CD4-positive, CD25-positive, alpha-beta regulatory T cell (primary cell): ENCODE measurements at regions not wholly inside any gene's neighbourhood (a gene's known extent, or its start where the extent isn't known, plus 50 kb on each side); places are given as distances from the start of the nearest gene placed in this dataset.

Experiments
- ATAC-seq, 2 donors: fragments of 150-1000 bp; cut with Tn5 transposase; one replicate each; pipeline ENCODE4 v1.10.0; 2021; ENCODE audit warnings: low read depth in 2 of 2, moderate number of reproducible peaks in 2 of 2, moderate library complexity in 1 of 2
- DNase-seq, 3 donors: peaks; one replicate each; pipeline versions ENCODE4 v3.0.0 to v3.0.0-alpha.2; 2012 to 2022; ENCODE audit warnings: mixed read lengths in 1 of 3
- H3K27ac ChIP-seq: one replicate; pipeline ENCODE4 v1.7.0; 2013; ENCODE audit warnings: mild to moderate bottlenecking, low read length; ENCODE audit not compliant: insufficient read depth, poor library complexity, severe bottlenecking
- H3K27me3 ChIP-seq: one replicate; pipeline ENCODE4 v1.7.0; 2013; ENCODE audit warnings: low read length; ENCODE audit not compliant: control insufficient read depth, insufficient read depth
- H3K36me3 ChIP-seq: one replicate; pipeline ENCODE4 v1.7.0; 2013; ENCODE audit warnings: mild to moderate bottlenecking, low read length, moderate library complexity; ENCODE audit not compliant: control insufficient read depth, insufficient read depth
- H3K4me1 ChIP-seq: 2 replicates; pipeline ENCODE4 v1.7.0; 2013; ENCODE audit warnings: mild to moderate bottlenecking, low read length; ENCODE audit not compliant: insufficient read depth, control insufficient read depth, poor library complexity, severe bottlenecking
- H3K4me3 ChIP-seq: one replicate; pipeline ENCODE4 v1.7.0; 2013; ENCODE audit warnings: low read depth, mild to moderate bottlenecking, low read length, moderate library complexity
- H3K9me3 ChIP-seq, 2 experiments: 1 replicate in 1 of 2; 2 replicates in 1 of 2; pipeline ENCODE4 v1.7.0; 2013; ENCODE audit warnings: low read length in 2 of 2, mild to moderate bottlenecking in 1 of 2, moderate library complexity in 1 of 2; ENCODE audit not compliant: control insufficient read depth in 2 of 2
- H3K27ac Mint-ChIP-seq, 3 donors: one replicate each; pipeline ENCODE4 v1.8.0; 2020 to 2022; ENCODE audit warnings: mild to moderate bottlenecking in 3 of 3, mixed read lengths in 3 of 3, moderate library complexity in 2 of 3
- H3K27me3 Mint-ChIP-seq: one replicate; pipeline ENCODE4 v1.8.0; 2022; ENCODE audit warnings: mild to moderate bottlenecking, mixed read lengths
- H3K36me3 Mint-ChIP-seq: one replicate; pipeline ENCODE4 v1.8.0; 2020; ENCODE audit warnings: mixed read lengths
- H3K4me1 Mint-ChIP-seq, 4 donors: one replicate each; pipeline ENCODE4 v1.8.0; 2020 to 2022; ENCODE audit warnings: mixed read lengths in 4 of 4, mild to moderate bottlenecking in 1 of 4
- H3K4me3 Mint-ChIP-seq, 4 donors: one replicate each; pipeline ENCODE4 v1.8.0; 2020 to 2022; ENCODE audit warnings: mild to moderate bottlenecking in 4 of 4, mixed read lengths in 4 of 4, moderate library complexity in 3 of 4
- H3K9me3 Mint-ChIP-seq, 7 donors: one replicate each; pipeline ENCODE4 v1.8.0; 2020 to 2022; ENCODE audit warnings: mixed read lengths in 7 of 7, mild to moderate bottlenecking in 3 of 7, moderate library complexity in 2 of 7

DNA sequence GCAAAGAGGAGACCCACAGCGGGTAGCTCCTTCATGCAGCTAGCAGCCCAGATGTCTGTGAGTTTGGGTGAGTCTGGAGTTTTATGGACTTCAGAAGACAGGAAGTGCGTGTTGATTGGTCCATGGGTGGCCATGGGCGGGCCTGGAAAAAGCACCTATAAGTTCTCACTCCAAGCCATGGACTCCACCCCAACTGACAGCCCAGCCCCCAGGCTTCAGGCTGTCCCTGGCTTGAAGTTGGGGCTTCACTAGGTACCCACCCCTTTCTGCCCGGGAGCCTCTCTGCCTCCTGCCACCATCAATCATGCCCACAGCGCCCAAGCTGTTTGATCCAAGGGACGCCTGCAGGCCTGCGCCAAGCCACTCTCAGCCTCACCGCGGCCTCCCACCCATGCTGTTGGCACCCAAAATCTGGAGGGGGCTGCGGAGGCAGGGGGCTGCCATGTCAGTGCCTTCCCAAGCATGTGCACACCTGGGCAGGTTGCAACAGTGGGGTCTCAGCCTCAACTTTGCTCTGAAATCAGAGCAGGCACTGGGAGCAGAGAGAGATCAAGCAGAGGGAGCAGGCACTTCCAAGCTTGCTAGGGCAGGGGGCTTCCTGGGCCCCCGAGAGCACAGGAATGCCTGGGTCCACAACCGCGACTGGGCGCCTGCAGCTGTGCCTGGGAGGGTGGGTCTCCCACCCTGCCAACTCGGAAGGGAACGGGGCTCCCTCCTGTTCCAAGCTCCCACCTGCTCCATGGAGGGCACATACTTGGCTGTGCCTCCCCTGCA, 1503.7 kb downstream of the CDH11 start:
- Mint-ChIP-seq H3K4me1 (no peaks in the 10 kb centered on the region), H3K9me3 (peaks cover 0 to 27% (median 14%) of the 10 kb centered on the region in 7 donors), H3K27me3 (no peaks in the 10 kb centered on the region), H3K4me3 (no peak overlapping the region), H3K36me3 (no peaks in the 10 kb centered on the region), H3K27ac (no peak overlapping the region)
- H3K36me3 ChIP-seq = no peaks in the 10 kb centered on the region
- no peaks in the 10 kb centered on the region for H3K4me1 ChIP-seq
- H3K27ac ChIP-seq = no peak overlapping the region
- ATAC-seq = no peak
- DNase-seq = no peak
- H3K27me3 ChIP-seq = no peaks in the 10 kb centered on the region
- peaks cover 7 to 26% of the 10 kb centered on the region in 2 experiments for H3K9me3 ChIP-seq
- H3K4me3 ChIP-seq = no peak overlapping the region

DNA sequence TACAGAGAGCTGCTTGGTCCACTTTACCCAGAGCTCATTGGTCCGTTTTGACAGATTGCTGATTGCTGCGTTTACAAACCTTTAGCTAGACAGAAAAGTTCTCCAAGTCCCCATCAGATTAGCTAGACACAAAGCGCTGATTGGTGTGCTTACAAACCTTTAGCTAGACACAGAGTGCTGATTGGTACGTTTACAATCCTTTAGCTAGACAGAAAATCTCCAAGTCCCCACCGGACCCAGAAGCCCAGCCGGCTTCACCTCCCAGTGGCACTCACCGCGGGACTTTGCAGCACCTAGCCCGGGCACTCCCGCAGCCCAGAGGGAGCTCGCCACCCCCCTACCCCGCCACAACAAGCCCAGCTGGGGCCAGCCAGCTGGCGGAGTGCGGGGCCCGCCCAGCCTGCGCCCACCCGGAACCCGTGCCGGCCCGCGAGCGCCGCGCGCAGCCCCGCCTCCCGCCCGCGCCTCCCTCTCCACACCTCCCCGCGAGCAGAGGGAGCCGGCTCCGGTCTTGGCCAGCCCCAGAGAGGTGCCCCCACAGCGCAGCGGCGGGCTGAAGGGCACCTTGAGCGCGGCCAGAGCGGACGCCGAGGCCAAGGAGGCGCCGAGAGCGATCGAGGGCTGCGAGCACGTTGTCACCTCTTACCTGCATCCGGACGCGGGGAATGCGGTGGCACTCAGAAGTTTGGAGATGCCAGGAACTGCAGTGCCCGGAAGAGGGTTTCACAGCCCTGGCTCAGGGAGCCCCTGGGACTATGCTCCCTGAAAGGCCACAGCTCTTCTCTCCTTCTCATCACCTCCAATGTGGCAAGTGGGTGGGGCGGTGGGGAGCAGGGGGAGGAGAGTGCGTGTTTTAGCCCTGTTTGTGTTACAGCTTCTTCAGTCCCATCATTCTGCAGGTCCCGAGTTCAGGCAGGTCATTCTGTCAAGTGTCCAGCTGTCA, 1504.5 kb downstream of the CDH11 start:
- no peaks in the 10 kb centered on the region for H3K4me1 Mint-ChIP-seq

DNA sequence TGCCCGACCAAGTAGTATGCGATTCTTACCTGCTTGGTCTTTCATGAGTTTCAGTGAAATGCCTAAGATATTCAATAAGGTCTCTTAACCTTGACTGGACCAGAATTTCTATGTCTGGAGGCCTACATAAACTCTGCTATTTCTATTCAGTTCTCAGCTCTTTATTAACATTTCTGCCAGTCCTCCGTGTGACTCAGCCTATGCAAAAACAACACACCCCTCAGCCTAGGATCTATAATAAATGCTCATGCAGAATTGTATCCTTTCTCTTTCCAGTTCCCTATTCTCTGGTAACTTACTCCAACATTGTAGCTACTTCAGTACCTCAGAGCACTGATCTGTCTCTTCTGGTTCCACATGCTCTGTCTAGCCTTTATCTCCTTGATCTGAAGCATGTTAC, 1507.4 kb downstream of the CDH11 start:
- Mint-ChIP-seq H3K36me3 (no peaks in the 10 kb centered on the region), H3K4me3 (no peak overlapping the region), H3K27ac (no peak overlapping the region), H3K27me3 (no peaks in the 10 kb centered on the region), H3K4me1 (no peaks in the 10 kb centered on the region), H3K9me3 (peaks cover 3 to 39% (median 21%) of the 10 kb centered on the region in 7 donors)
- no peaks in the 10 kb centered on the region for H3K4me1 ChIP-seq
- no peak for DNase-seq
- ATAC-seq = no peak
- no peak overlapping the region for H3K4me3 ChIP-seq
- peaks cover 7 to 22% of the 10 kb centered on the region in 2 experiments for H3K9me3 ChIP-seq
- no peak overlapping the region for H3K27ac ChIP-seq
- H3K27me3 ChIP-seq = no peaks in the 10 kb centered on the region
- H3K36me3 ChIP-seq = no peaks in the 10 kb centered on the region

More for the DNA sequence above, 1504.5 kb downstream of the CDH11 start:
- Histone ChIP-seq H3K27ac (no peak overlapping the region), H3K9me3 (peaks cover 7 to 26% of the 10 kb centered on the region in 2 experiments), H3K4me1 (no peaks in the 10 kb centered on the region), H3K36me3 (no peaks in the 10 kb centered on the region), H3K4me3 (no peak overlapping the region), H3K27me3 (no peaks in the 10 kb centered on the region)
- no peaks in the 10 kb centered on the region for H3K27me3 Mint-ChIP-seq
- H3K9me3 Mint-ChIP-seq = peaks cover 0 to 27% (median 14%) of the 10 kb centered on the region in 7 donors
- no peak overlapping the region for H3K27ac Mint-ChIP-seq
- ATAC-seq (no peak), DNase-seq (no peak)
- no peak overlapping the region for H3K4me3 Mint-ChIP-seq
- no peaks in the 10 kb centered on the region for H3K36me3 Mint-ChIP-seq

DNA sequence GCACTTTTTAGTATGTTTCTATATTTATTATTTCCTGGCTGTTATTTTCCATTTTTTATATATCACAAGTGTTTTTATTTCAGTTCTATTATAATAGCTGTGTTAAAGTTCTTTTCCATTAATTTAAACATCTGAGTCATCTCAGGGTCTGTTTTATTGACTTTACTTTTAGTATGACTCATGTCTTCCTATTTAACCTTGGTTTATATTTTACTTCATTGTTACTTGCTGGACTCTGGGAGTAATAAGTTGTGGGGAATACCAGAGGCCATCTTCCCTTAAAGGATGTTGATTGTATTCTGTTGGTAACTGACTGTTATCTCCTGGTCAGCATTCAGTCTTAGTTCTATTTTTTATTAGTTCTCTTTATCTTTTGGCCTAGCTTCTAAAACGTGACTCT, 1508.2 kb downstream of the CDH11 start:
- no peaks in the 10 kb centered on the region for H3K36me3 ChIP-seq
- no peak overlapping the region for H3K27ac ChIP-seq
- Mint-ChIP-seq H3K4me3 (no peak overlapping the region), H3K4me1 (no peaks in the 10 kb centered on the region), H3K27ac (no peak overlapping the region), H3K9me3 (peaks cover 3 to 37% (median 17%) of the 10 kb centered on the region in 7 donors), H3K27me3 (no peaks in the 10 kb centered on the region), H3K36me3 (no peaks in the 10 kb centered on the region)
- ATAC-seq (no peak), DNase-seq (no peak)
- peaks cover 7 to 22% of the 10 kb centered on the region in 2 experiments for H3K9me3 ChIP-seq
- no peak overlapping the region for H3K4me3 ChIP-seq
- H3K27me3 ChIP-seq = no peaks in the 10 kb centered on the region
- H3K4me1 ChIP-seq = no peaks in the 10 kb centered on the region

DNA sequence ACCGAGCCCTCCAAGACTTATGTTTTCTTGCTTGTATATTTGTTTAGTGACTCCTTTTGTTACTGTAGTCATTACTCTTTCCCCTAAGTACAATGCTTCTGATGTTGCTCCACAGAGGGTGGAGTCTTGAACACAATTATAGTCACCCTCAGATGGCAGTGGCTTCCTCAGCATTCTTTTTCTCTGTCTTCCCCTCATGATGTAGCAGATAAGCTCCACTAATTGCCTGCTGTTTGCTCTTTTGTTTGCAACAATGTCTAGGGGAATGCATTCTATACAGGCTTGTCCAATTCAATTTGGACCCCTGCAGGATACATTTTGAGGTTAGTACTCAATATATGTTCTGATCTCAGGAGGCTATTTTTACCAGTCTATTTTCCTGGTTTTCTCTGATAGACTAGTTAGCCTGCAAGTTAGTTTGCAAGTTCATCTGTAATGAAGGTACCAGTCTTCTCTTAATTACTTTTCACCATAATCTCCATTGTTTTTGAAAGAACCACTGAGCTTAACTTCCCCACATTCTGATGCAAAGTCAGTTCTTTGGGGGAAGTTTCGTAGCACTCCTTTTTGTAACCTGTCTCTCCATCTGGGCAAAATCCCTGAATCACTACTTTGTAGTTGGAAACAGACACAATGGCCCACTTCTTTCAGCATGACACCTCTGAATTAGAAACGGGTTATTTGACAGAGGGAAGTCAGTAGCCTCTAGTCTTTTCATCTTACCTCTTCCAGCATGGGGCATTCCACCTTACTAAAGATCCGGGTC, 1509.2 kb downstream of the CDH11 start:
- Mint-ChIP-seq H3K27me3 (no peaks in the 10 kb centered on the region), H3K27ac (no peak overlapping the region), H3K9me3 (peaks cover 3 to 36% (median 17%) of the 10 kb centered on the region in 7 donors), H3K36me3 (no peaks in the 10 kb centered on the region), H3K4me3 (no peak overlapping the region), H3K4me1 (no peaks in the 10 kb centered on the region)
- DNase-seq (no peak), ATAC-seq (no peak)
- no peaks in the 10 kb centered on the region for H3K27me3 ChIP-seq
- no peak overlapping the region for H3K4me3 ChIP-seq
- H3K36me3 ChIP-seq = no peaks in the 10 kb centered on the region
- no peak overlapping the region for H3K27ac ChIP-seq
- no peaks in the 10 kb centered on the region for H3K4me1 ChIP-seq
- peaks cover 7 to 12% of the 10 kb centered on the region in 2 experiments for H3K9me3 ChIP-seq

DNA sequence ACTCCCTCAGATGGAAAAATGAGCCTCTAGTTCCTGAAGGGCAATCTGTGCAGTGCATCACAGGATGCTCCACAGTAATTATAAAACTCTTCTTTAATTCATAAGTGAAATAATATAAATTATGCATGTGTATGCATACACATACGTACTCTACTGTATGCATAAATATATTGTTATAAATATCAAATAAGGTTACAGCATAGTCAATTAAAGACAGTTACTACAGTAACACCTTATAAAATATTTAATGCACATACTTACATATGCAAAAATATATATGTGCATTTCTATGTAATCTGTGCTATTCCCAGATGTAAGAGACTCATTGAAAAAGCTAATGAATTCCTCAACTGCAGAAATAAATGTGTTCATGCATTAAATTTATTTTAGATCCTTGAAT, 1515.1 kb downstream of the CDH11 start:
- H3K4me1 ChIP-seq = no peaks in the 10 kb centered on the region
- DNase-seq (no peak), ATAC-seq (no peak)
- H3K27me3 ChIP-seq = no peaks in the 10 kb centered on the region
- no peak overlapping the region for H3K4me3 ChIP-seq
- no peaks in the 10 kb centered on the region for H3K4me1 Mint-ChIP-seq
- no peaks in the 10 kb centered on the region for H3K36me3 Mint-ChIP-seq
- H3K9me3 ChIP-seq = no peaks in the 10 kb centered on the region
- H3K27ac ChIP-seq = no peak overlapping the region
- H3K27me3 Mint-ChIP-seq = no peaks in the 10 kb centered on the region
- H3K36me3 ChIP-seq = no peaks in the 10 kb centered on the region
- no peak overlapping the region for H3K4me3 Mint-ChIP-seq
- peaks cover 3 to 33% (median 8%) of the 10 kb centered on the region in 7 donors for H3K9me3 Mint-ChIP-seq
- no peak overlapping the region for H3K27ac Mint-ChIP-seq

DNA sequence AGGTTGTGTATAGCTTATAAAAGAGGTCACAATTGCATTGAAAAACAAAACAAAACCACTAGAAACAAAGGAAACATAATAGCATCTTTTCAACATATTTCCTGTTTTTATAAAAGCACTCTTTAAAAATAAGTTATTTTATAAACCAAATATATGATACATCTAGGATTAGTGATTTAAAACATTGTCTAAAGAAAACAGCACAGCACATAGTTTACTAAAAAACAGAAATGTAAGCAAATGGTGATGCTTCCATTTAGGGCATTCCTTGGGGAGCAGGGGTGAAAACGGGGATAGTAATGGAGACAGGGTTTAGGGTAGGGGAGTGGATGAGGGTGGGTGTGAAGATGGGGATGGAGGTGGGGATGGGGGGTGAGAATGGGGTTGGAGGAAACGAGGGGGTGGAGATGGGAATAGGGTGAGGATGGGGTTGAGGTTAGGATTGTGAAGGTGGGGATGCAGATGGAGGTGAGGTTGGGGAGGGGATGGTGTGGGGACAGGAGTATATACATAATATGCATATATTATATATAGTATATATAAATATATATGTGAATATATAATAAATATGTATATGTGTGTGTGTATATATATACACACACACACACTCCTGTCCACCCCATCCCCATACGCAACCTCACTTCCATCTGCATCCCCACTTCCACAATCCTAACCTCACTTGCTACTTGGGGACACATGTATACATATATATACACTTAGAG, 1519.5 kb downstream of the CDH11 start:
- H3K36me3 Mint-ChIP-seq = no peaks in the 10 kb centered on the region
- H3K36me3 ChIP-seq = no peaks in the 10 kb centered on the region
- no peak overlapping the region for H3K4me3 Mint-ChIP-seq
- H3K27me3 Mint-ChIP-seq = no peaks in the 10 kb centered on the region
- DNase-seq (no peak), ATAC-seq (no peak)
- peaks cover 0 to 28% (median 8%) of the 10 kb centered on the region in 7 donors for H3K9me3 Mint-ChIP-seq
- no peaks in the 10 kb centered on the region for H3K4me1 ChIP-seq
- no peak overlapping the region for H3K4me3 ChIP-seq
- no peak overlapping the region for H3K27ac ChIP-seq
- H3K9me3 ChIP-seq = no peaks in the 10 kb centered on the region
- no peak overlapping the region for H3K27ac Mint-ChIP-seq
- no peaks in the 10 kb centered on the region for H3K27me3 ChIP-seq
- peaks cover 0 to 5% (median 0%) of the 10 kb centered on the region in 4 donors for H3K4me1 Mint-ChIP-seq
